GOT3 (cell line): ENCODE measurements at regions not wholly inside any gene's neighbourhood (a gene's known extent, or its start where the extent isn't known, plus 50 kb on each side); places are given as distances from the start of the nearest gene placed in this dataset.

ENCODE experiments used
- DNase-seq: peaks from one replicate; lab custom pipeline; 2025; ENCODE audit warnings: mixed read lengths; lab: John Stamatoyannopoulos, UW

DNA sequence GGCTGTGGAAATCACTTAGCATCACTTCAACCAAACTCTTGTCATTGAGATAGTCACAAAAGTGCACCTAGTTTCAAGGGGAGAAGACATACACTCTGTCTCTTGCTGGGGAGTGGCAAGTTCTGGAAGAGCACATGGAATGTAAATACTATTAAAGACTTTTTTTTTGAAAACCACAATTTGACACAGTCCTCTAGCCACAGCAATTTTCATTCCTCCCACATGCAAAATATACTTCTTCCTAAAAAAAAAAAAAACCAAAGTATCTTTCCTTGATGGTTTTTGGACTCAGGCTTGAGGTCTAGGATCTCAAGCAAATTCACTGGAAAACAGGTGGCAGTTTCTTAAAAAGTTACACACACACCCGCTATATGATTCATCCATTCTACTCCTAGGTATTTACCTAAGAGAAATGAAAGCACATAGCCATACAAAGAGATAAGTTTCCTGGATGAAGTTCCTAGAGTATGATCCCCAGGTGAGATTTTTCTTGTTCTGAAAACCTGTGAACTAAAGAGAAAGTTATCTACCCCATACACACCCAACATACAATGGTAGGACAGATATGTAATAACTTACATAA, 295.8 kb downstream of the SP3 start:
- no peak for DNase-seq

DNA sequence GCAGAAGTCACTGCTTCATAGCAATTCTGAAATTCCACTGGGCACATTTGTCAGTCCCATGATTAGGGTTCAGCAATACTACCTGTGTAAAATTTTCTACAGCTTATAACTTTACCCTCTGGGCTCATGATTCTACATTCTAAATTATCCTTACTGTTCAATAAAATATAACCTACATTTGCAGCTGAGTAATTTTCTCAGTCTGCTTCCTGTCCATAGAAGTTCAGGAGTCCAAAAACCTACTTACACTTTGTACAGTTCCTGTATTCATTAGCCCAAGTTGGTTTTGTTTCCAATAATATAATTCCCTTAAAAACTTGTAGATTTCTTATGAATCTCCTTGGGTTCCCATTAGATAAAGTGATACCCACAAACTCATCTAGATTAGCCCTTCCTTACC, 295.3 kb downstream of the SP3 start:
- DNase-seq: no peak

DNA sequence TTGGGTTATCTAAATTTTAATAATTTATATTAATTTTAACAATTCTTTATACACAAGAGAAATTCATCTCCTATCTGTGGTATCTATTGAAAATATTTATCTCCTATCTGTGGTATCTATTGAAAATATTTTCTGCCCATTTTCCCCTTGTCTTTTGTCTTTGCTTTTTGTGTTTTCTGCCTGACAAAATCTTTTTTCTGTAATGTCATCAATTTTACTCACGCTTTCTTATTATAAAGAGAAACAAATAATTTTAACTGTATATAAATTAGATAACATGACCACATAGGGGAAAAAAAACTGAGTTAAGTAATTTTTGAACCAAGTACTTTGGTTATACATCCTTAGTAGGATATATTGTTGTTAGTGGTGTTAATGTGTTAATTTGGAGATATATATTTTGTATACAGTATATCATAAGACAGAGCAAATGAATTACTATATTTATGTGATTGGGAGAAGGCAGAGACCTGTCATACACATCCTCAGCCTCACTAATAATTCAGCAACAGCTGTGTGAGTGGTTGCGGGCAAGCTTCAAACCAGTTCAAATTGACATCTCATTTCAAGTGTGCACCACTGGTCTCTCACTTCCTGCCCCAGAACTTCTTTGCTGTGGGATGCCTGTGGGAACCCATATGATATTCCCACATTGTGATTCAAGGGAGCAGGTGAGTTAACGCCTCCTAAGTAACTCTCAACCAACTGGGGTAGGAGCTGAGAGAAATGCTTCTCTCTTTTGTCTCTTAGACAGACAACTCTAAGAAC, 292.4 kb downstream of the SP3 start:
- DNase-seq: no peak

DNA sequence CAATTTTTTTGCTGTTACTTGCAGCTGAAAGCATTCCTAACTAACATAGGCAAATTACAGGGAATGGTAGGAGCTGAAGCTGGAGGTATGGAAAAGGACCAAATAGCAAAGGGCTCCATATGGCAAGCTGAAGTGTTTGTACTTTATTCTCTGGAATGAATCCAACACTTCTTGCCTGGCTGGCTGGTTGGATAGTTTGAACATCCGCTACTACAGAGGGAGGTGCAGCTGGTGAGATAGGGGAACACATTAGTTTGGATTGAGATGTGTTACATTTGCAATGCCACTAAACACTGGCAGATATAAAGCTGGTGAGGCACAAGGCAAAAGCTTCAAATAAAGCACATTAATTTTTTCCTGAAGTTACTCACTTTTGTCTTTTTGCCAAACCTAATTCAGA, 291.5 kb downstream of the SP3 start:
- DNase-seq: no peak

DNA sequence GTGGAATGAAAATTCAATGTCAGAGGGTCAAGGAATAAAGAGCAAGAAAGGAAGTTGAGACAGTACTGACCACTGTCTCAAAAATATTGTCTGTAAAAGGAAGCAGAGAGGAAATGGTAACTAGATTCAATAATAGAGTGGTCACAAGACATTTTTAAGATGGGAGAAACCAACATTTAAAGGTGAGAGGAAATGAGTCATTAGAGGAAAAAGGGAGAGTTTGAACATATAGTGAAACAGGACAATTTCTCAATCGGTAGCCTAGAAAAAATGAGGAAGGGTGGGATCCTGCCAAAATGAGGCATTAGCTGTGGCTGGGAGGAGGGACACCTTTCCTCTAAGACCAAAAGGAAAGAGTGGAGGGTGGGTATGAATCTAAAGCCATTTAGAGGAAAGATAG, 288.5 kb downstream of the SP3 start:
- DNase-seq: no peak

DNA sequence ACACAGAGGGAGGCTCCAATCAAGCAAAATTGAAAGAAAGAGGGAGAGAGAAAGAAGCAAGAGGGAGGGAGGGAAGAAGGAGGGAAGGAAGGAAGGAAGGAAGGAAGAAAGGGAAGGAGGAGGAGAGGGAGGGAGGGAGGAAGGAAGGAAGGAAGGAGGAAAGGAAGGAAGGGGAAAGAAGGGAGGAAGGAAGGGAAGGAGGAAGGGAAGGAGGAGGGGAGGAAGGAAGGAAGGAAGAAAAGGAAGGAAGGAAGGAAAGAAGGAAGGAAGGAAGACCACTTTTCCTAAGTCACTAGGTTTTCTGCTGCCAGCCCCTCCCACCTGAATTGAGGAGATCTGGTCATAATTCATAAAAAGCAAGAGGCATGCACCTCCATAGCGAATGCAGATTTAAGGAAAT, 287.0 kb downstream of the SP3 start:
- DNase-seq: no peak

DNA sequence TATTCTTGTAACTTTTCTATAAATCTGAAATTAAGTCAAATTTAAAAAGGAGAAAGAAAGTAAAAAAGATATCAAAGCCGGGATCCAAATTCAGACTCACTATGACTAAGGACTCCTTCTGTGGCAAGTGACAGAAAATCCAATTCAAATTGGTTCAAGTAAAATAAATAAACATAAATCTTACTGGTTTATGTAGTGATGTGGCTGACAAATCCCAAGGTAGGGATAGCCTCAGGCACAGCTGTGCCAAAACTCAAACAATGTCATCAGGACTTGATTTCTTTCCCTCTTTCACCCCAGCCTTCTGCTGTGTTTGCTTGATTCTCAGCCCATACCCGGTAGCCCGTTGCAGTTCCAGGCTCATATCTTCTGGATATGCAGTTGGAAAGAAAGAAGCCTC, 284.6 kb downstream of the SP3 start:
- DNase-seq: no peak

DNA sequence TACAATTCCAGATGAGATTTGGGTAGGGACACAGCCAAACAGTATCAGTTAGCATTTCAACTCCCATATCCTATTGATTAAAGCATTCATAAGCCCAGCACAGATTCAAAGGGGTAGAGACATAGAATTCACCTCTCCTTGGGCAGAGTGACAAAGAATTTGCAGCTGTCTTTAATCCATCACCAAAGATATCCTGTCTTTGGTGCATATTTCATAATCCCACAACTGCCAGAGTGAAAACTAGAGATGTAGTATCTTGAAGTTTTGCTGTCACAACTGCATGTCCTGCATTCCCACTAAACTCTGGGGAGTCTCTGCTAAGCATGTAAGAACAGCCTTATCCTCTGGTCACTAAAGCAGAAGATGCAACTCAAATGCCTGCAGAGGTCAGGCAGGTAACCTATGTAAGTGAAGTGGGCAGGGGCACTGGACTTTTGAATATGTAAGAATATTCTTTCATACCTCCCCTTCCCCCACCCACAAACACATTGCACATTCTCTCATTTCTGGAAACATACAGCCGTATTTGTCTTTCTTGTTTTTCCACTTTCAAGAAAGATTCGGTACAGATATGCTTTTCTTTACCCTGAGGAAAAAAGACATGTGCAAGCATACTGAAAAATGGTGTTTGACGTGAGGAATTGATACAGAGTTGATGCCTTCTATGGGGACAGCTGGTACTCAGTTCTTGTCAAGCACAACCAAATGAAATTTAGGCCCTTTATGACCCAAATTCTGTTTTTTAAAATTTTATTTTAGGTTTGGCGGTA, 283.1 kb downstream of the SP3 start:
- DNase-seq: no peak

DNA sequence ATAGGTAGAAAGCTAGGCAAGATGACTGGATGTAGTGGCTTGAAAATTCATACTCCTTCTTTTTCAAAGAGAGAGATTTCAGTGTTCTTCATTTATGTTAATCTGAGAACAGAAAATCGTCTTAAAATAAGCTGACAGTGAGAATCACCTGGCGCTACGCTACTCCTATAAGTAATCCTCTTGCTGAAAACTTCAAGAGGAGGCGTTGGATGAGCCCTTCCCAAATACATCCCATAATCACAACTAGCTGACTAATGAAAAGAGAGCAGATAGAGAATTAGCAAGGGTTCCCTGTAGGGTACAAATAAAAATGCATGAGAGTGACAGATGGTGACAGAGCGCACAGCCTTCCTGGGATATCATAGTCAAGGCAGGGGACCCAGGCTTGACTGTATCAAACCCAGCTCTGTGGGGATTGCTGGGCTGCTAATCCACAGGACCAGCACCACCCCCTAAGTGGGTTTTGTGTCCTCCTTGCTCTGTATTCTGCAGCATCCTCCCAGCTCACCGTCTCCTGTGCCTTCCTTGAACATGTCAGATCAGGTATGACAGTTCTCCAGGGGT, 280.2 kb downstream of the SP3 start:
- no peak for DNase-seq

DNA sequence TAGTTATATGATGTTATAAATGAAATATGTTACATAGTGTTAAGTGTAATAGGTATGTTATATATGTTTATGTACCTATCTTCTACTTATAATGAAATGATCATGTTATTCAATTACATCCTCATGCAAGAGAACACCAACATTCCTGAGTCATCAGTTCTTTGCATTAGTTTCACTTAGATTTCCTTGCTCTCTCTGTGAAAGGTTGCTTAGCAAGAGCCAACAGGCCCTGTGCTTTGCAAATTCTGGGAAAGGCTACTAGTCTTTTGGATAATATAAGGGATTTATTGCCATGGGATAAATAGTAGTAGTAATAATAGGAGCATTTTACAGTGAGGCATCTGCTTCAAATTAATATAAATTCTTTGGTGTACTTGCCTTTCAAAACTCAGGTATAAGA, 274.8 kb downstream of the SP3 start:
- no peak for DNase-seq

DNA sequence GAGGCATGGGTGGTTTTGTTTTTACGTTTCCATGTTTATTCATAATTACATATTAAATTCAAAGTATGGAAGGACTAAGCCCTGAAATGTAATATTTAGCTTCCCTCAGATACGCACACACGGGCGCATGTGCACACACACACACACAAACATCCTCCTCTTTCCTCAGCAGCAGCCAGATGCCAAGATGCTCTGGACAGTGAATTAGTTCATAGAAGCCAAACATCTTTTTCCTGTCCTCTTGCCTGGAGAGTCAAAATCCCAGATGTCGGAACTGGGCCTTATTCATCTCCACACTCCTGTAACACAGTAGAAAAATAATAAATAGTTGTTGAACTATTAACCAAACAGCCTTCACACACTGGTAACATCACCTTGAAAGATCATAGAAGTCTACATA, 273.1 kb downstream of the SP3 start:
- no peak for DNase-seq

DNA sequence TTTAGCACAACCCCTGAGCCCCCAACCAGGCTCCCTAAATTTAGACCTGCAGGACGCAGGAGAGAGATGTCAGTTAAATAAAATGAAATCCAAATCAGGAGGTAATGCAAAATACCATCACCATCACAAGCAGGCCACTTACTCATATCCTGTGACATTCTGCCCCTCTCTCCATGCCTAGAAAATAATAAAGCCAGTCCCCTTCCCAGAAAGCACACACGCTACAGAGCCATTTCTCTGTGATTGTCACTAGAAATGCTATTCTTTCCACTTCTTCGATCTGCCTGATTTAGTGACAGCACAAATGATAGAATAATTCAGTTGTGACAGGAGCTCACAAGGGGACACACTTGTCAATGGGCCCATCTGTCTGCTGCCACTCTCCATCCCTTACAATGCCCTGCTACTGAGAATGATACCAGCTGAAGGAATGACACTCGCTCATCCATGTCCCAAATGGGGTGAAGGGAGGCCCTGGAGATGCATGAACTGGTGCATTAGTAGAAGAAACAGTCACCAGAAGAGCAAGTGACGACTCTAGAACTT, 272.1 kb downstream of the SP3 start:
- no peak for DNase-seq

DNA sequence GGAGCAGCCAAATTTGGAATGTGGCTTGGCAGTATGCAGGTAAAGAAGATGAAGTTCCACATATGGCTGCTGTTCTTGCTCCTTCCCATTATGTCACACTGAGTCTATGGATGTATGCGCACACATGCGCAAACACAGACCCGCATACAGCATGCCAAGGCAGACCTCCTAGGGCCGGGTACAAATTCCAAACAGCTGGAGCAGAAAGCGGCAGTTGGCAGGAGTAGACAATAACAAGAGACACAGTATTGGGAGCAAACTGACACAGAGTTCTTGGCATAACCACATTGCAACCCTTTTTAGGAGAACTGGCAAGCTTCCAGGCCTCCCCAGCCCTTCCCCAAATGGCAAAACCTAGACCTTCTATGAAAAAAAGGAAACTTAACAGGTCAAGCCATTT, 268.9 kb downstream of the SP3 start:
- no peak for DNase-seq

DNA sequence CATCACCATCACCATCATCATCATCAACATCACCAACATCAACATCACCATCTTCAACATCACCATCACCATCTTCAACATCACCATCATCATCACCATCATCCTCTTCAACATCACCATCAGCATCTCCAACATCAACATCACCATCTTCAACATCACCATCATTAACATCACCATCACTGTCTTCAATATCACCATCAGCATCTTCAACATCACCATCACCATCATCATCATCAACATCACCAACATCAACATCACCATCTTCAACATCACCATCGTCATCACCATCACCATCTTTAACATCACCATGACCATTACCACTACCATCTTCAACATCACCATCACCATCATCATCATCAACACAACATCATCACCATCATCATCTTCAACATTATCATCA, 267.2 kb downstream of the SP3 start:
- no peak for DNase-seq

DNA sequence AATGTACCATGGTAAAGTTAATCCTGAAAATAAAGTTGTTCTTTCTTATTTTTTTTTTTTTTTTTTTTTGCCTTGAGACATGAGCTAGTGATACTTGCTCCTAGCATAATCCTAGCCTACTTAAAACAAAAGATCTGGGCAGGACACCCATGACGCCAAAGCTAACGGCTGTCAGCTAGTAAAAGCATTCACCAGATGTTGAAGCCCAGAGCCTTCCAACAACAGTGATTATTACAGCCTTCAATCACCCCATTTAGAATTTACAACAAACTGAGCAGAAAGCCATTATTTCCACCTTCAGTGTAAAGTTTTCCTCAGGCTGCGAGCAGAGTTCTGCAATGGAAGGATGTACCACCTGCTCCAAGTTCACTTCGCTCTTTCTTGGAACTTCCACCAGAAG, 259.5 kb downstream of the SP3 start:
- DNase-seq: no peak

DNA sequence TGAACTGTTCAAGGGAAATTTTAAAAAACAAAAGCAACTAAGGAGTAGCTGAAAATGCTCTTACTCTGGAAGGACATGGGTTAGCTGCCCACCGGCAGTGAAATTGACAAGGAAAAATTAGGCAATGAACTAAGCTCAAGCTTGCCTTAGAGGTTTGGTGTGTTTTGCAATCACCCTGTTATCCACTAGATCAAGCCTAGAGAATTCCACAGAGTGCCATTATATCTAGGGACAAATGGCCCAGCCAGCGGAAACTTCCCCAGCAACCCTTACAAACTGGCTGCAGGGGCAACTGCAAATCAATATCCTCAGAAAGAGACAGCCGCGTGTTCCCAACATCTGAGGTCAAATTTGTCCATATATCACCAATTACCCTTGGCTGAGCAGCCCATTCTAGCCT, 258.2 kb downstream of the SP3 start:
- DNase-seq: no peak

DNA sequence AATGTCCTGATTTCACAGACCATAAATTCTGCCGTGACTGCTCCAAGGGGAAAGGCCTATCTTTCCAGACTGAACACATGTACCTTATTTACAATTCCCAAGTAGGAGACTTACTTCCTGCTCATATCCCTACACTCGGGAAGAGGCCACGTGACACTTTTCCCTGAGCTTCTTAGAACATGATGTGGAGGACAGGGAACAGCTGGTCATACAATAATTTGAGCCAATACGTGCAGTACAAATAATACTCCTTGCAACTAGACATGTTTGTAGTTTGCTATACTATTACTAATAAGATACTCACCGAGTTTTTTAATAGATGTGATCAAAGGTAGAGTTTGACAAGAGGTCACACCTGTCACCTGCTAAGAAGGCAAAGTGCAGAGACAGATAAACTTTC, 256.4 kb downstream of the SP3 start:
- no peak for DNase-seq

DNA sequence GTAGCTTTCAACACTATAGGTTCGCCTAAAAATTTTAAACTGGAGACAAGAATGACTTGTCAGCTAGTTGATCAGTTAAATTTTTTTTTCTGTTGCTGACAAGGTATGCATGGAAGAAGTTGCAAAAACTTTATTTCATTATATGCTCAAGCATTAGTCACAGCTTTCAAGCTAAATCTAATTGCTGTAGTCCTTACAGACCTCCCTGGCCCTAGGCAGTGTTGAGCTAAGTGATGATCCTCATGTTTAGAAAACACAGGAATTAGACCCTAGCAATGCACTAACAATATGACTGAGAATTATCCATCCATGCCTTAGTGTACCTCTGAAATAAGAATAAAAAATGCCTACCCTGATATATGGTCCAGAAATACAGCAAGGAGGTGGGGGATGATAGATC, 253.4 kb downstream of the SP3 start:
- no peak for DNase-seq

DNA sequence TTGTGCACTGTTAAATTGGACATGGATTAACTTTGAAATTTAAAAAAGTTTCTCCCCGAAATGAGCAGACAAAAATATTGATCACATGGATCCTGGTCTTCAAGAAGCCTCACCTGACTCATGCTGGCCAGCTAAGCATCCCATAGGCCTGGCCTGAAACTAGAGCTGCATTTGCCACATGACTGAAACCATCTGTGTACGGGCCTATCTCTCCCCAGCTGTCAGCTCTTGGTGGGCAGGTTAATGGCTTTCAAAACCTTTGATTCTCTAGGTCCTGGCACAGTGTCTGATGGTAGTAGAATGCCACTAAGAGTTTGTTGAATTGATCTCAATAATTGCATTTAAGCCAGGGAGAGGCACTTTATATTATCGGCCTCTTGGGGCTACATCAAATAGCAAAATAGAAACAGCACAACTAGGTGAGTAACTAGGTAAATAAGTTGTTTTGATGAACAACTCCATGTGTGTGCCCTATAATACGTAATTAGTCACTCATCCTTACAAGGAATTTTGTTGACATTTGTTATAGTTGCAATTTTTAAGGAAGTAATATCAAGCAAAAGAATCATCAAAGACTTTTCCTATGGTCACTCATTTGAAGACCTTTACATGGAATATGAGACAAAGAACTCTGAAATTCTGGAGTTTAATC, 251.1 kb downstream of the SP3 start:
- no peak for DNase-seq

DNA sequence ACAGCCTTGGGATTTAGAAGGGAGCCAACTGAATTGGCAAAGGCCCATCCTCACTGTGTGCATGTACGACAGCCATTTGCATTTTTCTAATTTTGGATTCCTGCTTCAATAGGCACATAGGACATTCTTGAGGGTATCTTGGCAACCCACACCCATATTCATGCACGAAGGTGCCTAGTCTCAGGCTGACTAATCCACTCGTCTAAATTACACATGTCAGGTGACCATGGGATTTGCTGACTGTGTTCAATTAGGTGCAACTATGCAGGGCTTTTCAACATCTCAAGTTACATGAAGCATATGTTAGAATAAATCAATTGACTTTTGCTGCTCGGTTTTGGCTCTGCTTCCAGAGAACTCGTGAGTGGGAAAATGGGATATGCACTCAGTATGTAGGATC, 249.7 kb downstream of the SP3 start:
- no peak for DNase-seq

DNA sequence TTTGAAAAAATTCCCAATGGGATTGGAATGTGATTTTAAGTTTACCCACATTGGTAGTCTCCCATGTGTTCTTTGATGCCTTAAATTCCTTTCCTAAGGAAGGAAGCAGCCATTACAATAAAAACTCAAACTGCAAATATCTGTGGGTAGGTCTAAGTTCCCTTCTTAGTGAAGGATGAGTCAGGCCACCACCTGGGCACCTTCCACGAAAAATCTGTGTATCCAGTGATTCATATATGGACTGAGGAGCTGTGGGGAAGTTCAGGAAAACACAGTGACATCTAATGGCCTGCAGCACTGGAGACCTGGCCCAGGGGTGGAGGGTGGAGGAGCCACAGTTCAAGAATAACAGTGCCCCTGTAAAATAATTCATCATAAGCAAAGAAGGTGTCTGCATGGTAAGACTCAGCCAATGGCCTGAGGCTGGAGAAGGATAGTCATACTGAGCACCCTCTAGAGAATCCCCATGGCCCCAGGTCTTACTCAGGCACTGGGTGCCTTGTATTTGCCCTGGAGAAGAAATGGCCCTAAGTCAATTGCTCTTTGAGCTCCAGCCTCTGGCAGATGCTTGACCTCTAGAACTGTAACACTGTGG, 248.6 kb downstream of the SP3 start:
- DNase-seq: no peak

DNA sequence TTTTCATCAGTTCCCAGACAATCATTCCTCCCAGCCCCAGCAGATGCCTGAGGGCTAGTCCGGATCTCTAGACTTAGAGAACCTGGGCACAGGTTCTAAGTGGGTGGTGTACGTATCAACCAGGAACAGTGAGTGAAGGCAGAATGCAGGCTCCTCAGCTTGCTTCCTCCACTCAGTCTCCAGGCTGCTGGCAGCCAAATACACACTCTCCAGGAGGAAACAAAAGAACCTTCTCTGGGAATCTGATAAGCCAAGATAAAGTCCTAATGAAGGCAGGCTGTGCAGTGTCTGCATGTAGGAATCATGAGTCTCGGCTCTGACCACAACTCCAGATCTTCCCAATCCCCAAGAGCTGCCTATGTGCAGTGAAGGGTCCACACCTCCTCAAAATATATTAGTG, 245.7 kb downstream of the SP3 start:
- DNase-seq: no peak
